Liver (tissue), 3 donors: ENCODE measurements at regions not wholly inside any gene's neighbourhood (a gene's known extent, or its start where the extent isn't known, plus 50 kb on each side); places are given as distances from the start of the nearest gene placed in this dataset.

Experiments used
- CTCF ChIP-seq: fragments of 150-350 bp; IDR thresholded peaks from 2 replicates; pipeline ENCODE4 v1.5.1; 2017; ENCODE audit warnings: improper control_type of control experiment, low read depth, low read length; ENCODE audit not compliant: missing input control
- EGR1 ChIP-seq, 2 donors: IDR thresholded peaks; 2 replicates each; pipeline ENCODE4 v1.6.1; 2016 to 2018; ENCODE audit warnings: antibody characterized with exemption in 2 of 2, low read depth in 2 of 2
- GABPA ChIP-seq, 2 donors: IDR thresholded peaks in 1 of 2; conservative IDR thresholded peaks in 1 of 2; 2 replicates each; pipeline ENCODE4 v1.6.1; 2016; ENCODE audit warnings: antibody characterized with exemption in 2 of 2, mild to moderate bottlenecking in 1 of 2, moderate library complexity in 1 of 2
- JUND ChIP-seq, 2 donors: IDR thresholded peaks; 2 replicates each; pipeline ENCODE4 v1.6.1; 2016; ENCODE audit warnings: antibody characterized with exemption in 2 of 2
- MAX ChIP-seq: IDR thresholded peaks from 2 replicates; pipeline ENCODE4 v1.6.1; 2016; ENCODE audit warnings: antibody characterized with exemption
- RAD21 ChIP-seq, 2 donors: IDR thresholded peaks; 2 replicates each; pipeline ENCODE4 v1.6.1; 2016; ENCODE audit warnings: antibody characterized with exemption in 2 of 2, mild to moderate bottlenecking in 2 of 2
- REST ChIP-seq: IDR thresholded peaks from 2 replicates; pipeline ENCODE4 v1.6.1; 2016; ENCODE audit warnings: antibody characterized with exemption, mild to moderate bottlenecking
- RXRA ChIP-seq, 2 donors: IDR thresholded peaks; 2 replicates each; pipeline ENCODE4 v1.6.1; 2017 to 2018; ENCODE audit warnings: antibody characterized with exemption in 2 of 2, mild to moderate bottlenecking in 1 of 2
- TAF1 ChIP-seq: conservative IDR thresholded peaks from 2 replicates; pipeline ENCODE4 v1.6.1; 2016; ENCODE audit warnings: antibody characterized with exemption, mild to moderate bottlenecking
- YY1 ChIP-seq: IDR thresholded peaks from 2 replicates; pipeline ENCODE4 v1.6.1; 2016; ENCODE audit warnings: antibody characterized with exemption, mild to moderate bottlenecking
- donor health status: healthy.
- donor health status: healthy.

DNA sequence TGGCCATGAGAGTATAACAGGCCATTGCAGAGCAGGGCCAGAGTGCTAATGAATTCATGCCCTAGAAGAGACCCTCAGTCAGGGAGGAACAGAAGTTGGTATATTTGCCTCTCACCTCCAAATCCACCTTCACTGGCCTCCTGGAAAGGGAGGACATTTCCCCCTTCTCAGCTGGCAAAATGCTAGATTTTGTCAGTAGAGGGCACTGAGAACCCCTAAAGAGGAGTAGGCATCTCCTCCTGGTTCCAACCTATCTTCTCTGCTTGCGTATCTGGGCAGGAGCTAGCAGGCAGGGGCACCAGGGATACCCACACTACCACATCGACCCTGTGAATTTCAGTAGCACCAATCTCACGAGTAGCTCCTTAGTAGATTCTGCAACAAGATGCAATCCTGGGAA is 79.8 kb upstream of the GHITM start:
- TF ChIP-seq TAF1 (no peak), CTCF (no peak), GABPA (IDR thresholded peaks at IDR 0.05 in 1 of 2, conservative IDR thresholded peaks at IDR 0.05 in 1 of 2) (no peak), EGR1 (IDR thresholded peaks at IDR 0.05; ENCODE audit: low read depth in 2 of 2) (no peak), JUND (IDR thresholded peaks at IDR 0.05) (no peak), REST (no peak), YY1 (no peak), MAX (no peak), RXRA (IDR thresholded peaks at IDR 0.05) (no peak), RAD21 (IDR thresholded peaks at IDR 0.05) (no peak)
